ENCODE measurements at regions not wholly inside any gene's neighbourhood (a gene's known extent, or its start where the extent isn't known, plus 50 kb on each side); places are given as distances from the start of the nearest gene placed in this dataset.

- ChIA-PET POLR2A (no interaction called here), CTCF (no interaction called here)
- Histone ChIP-seq H3K27me3 (ENCODE audit: control insufficient read depth in 2 of 2, insufficient read depth in 2 of 2, low read length in 2 of 2) (no peaks in the 10 kb centered on the region), H3K4me3 (ENCODE audit: low read length) (no peak overlapping the region), H3K36me3 (ENCODE audit: control insufficient read depth in 2 of 3, insufficient read depth in 3 of 3, low read length in 3 of 3) (no peaks in the 10 kb centered on the region), H3K4me1 (ENCODE audit: control insufficient read depth in 2 of 2, insufficient read depth in 2 of 2, low read length in 2 of 2) (no peaks in the 10 kb centered on the region), H3K9me3 (ENCODE audit: control insufficient read depth in 2 of 3, low read length in 3 of 3) (no peaks in the 10 kb centered on the region), H3K27ac (ENCODE audit: low read depth, low read length) (no peak overlapping the region)
- H3K27me3 Mint-ChIP-seq: peaks cover 0 to 28% (median 9%) of the 10 kb centered on the region in 5 donors
- peaks cover 2 to 10% (median 5%) of the 10 kb centered on the region in 11 donors for H3K9me3 Mint-ChIP-seq
- H3K36me3 Mint-ChIP-seq: peaks cover 0 to 3% (median 0%) of the 10 kb centered on the region in 5 donors
- H3K4me1 Mint-ChIP-seq: peaks cover 0 to 6% (median 0%) of the 10 kb centered on the region in 7 donors
- no peak overlapping the region for H3K27ac Mint-ChIP-seq
- no peak overlapping the region for H3K4me3 Mint-ChIP-seq
- no peak for ATAC-seq
- no peak for DNase-seq
- intact Hi-C loops (cut with micrococcal nuclease): no loop called here
These were observed 112.3 kb upstream of the SMIM23 start for GRCh38 chr5:171673328-171673727.

DNA sequence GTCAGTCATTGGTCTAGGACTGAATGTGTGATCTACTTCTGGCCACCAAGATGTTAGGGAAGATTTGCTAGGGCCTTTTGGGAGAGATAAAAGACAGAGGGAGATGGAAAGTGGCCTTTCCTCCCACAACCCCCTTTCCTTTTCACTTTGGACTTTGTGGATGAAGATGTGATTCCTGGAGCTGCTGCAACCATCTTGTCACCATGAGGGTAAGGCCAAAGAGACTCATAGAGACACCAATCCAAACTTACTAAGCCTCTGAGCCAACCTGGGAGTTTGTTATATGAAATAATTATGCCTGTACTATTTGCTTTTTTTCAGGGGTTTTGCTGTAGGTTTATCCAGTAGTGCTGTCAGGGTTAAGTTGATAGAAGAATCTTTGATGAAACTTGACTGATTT lies 111.8 kb upstream of the SMIM23 start:
- no peak overlapping the region for H3K4me3 ChIP-seq (ENCODE audit: low read length)
- Mint-ChIP-seq H3K27ac (no peak overlapping the region), H3K4me3 (no peak overlapping the region), H3K36me3 (peaks cover 0 to 3% (median 0%) of the 10 kb centered on the region in 5 donors), H3K9me3 (peaks cover 2 to 10% (median 5%) of the 10 kb centered on the region in 11 donors), H3K27me3 (peaks cover 0 to 28% (median 9%) of the 10 kb centered on the region in 5 donors), H3K4me1 (peaks cover 0 to 6% (median 0%) of the 10 kb centered on the region in 7 donors)
- ATAC-seq: no peak
- CTCF ChIA-PET: no interaction called here
- H3K27ac ChIP-seq (ENCODE audit: low read depth, low read length): no peak overlapping the region
- H3K4me1 ChIP-seq (ENCODE audit: control insufficient read depth in 2 of 2, insufficient read depth in 2 of 2, low read length in 2 of 2): no peaks in the 10 kb centered on the region
- H3K27me3 ChIP-seq (ENCODE audit: control insufficient read depth in 2 of 2, insufficient read depth in 2 of 2, low read length in 2 of 2): no peaks in the 10 kb centered on the region
- no peak for DNase-seq
- H3K9me3 ChIP-seq (ENCODE audit: control insufficient read depth in 2 of 3, low read length in 3 of 3): no peaks in the 10 kb centered on the region
- intact Hi-C loops (cut with micrococcal nuclease): no loop called here
- H3K36me3 ChIP-seq (ENCODE audit: control insufficient read depth in 2 of 3, insufficient read depth in 3 of 3, low read length in 3 of 3): no peaks in the 10 kb centered on the region
- POLR2A ChIA-PET: no interaction called here

GRCh38 chr5:171675511-171675910 lies 110.1 kb upstream of the SMIM23 start:
- ChIA-PET CTCF (no interaction called here), POLR2A (no interaction called here)
- H3K27ac ChIP-seq (ENCODE audit: low read depth, low read length): no peak overlapping the region
- no peaks in the 10 kb centered on the region for H3K4me1 ChIP-seq (ENCODE audit: control insufficient read depth in 2 of 2, insufficient read depth in 2 of 2, low read length in 2 of 2)
- H3K27me3 ChIP-seq (ENCODE audit: control insufficient read depth in 2 of 2, insufficient read depth in 2 of 2, low read length in 2 of 2): no peaks in the 10 kb centered on the region
- H3K9me3 Mint-ChIP-seq: peaks cover 2 to 10% (median 5%) of the 10 kb centered on the region in 11 donors
- peaks cover 0 to 31% (median 14%) of the 10 kb centered on the region in 5 donors for H3K27me3 Mint-ChIP-seq
- H3K36me3 Mint-ChIP-seq: peaks cover 0 to 3% (median 0%) of the 10 kb centered on the region in 5 donors
- H3K4me3 ChIP-seq (ENCODE audit: low read length): no peak overlapping the region
- H3K36me3 ChIP-seq (ENCODE audit: control insufficient read depth in 2 of 3, insufficient read depth in 3 of 3, low read length in 3 of 3): no peaks in the 10 kb centered on the region
- intact Hi-C loops (cut with micrococcal nuclease): no loop called here
- H3K4me1 Mint-ChIP-seq: peaks cover 0 to 6% (median 0%) of the 10 kb centered on the region in 7 donors
- no peak for ATAC-seq
- no peaks in the 10 kb centered on the region for H3K9me3 ChIP-seq (ENCODE audit: control insufficient read depth in 2 of 3, low read length in 3 of 3)
- H3K27ac Mint-ChIP-seq: no peak overlapping the region
- no peak overlapping the region for H3K4me3 Mint-ChIP-seq
- DNase-seq: no peak

GRCh38 chr5:171676286-171676944 lies 109.2 kb upstream of the SMIM23 start:
- DNase-seq (no peak), ATAC-seq (peak; percentile 79)
- no peak overlapping the region for H3K4me3 ChIP-seq (ENCODE audit: low read length)
- H3K9me3 ChIP-seq (ENCODE audit: control insufficient read depth in 2 of 3, low read length in 3 of 3): no peaks in the 10 kb centered on the region
- Mint-ChIP-seq H3K4me1 (peaks cover 0 to 6% (median 0%) of the 10 kb centered on the region in 7 donors), H3K4me3 (no peak overlapping the region), H3K36me3 (peaks cover 0 to 3% (median 0%) of the 10 kb centered on the region in 5 donors), H3K27me3 (peaks cover 0 to 39% (median 14%) of the 10 kb centered on the region in 5 donors), H3K27ac (no peak overlapping the region), H3K9me3 (peaks cover 2 to 10% (median 5%) of the 10 kb centered on the region in 11 donors)
- ChIA-PET POLR2A (no interaction called here), CTCF (no interaction called here)
- intact Hi-C loops (cut with micrococcal nuclease): no loop called here
- no peak overlapping the region for H3K27ac ChIP-seq (ENCODE audit: low read depth, low read length)
- H3K27me3 ChIP-seq (ENCODE audit: control insufficient read depth in 2 of 2, insufficient read depth in 2 of 2, low read length in 2 of 2): no peaks in the 10 kb centered on the region
- H3K4me1 ChIP-seq (ENCODE audit: control insufficient read depth in 2 of 2, insufficient read depth in 2 of 2, low read length in 2 of 2): no peaks in the 10 kb centered on the region
- no peaks in the 10 kb centered on the region for H3K36me3 ChIP-seq (ENCODE audit: control insufficient read depth in 2 of 3, insufficient read depth in 3 of 3, low read length in 3 of 3)

DNA sequence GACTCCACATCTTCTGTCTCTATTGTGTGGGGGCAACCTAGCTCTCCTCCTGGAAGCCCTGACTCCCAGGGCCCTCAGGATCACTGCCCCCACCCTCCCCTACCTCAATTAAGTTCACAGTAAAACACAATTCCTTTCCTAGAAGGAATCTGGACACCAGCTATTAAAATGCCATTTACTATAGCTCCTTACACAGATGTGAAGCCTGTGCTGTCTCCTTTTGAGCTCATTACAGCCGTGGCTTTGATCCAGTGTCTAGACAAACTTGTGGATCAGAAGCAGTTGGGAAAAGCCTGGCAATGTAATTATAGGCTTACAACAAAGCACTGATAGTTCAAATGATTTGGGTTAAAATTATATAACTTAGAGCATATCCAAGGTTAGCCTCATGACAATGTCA lies 107.0 kb upstream of the SMIM23 start:
- ChIA-PET POLR2A (no interaction called here), CTCF (no interaction called here)
- no peak for DNase-seq
- H3K9me3 Mint-ChIP-seq: peaks cover under 1 to 8% (median 4%) of the 10 kb centered on the region in 11 donors
- no peak overlapping the region for H3K27ac Mint-ChIP-seq
- ATAC-seq: no peak
- H3K36me3 Mint-ChIP-seq: peaks cover 0 to 2% (median 0%) of the 10 kb centered on the region in 5 donors
- no peak overlapping the region for H3K27ac ChIP-seq (ENCODE audit: low read depth, low read length)
- H3K4me3 Mint-ChIP-seq: no peak overlapping the region
- peaks cover 0 to 6% (median 0%) of the 10 kb centered on the region in 7 donors for H3K4me1 Mint-ChIP-seq
- intact Hi-C loops (cut with micrococcal nuclease): no loop called here
- no peaks in the 10 kb centered on the region for H3K27me3 ChIP-seq (ENCODE audit: control insufficient read depth in 2 of 2, insufficient read depth in 2 of 2, low read length in 2 of 2)
- no peak overlapping the region for H3K4me3 ChIP-seq (ENCODE audit: low read length)
- no peaks in the 10 kb centered on the region for H3K36me3 ChIP-seq (ENCODE audit: control insufficient read depth in 2 of 3, insufficient read depth in 3 of 3, low read length in 3 of 3)
- peaks cover 2 to 48% (median 34%) of the 10 kb centered on the region in 5 donors for H3K27me3 Mint-ChIP-seq
- no peaks in the 10 kb centered on the region for H3K4me1 ChIP-seq (ENCODE audit: control insufficient read depth in 2 of 2, insufficient read depth in 2 of 2, low read length in 2 of 2)
- H3K9me3 ChIP-seq (ENCODE audit: control insufficient read depth in 2 of 3, low read length in 3 of 3): no peaks in the 10 kb centered on the region

DNA sequence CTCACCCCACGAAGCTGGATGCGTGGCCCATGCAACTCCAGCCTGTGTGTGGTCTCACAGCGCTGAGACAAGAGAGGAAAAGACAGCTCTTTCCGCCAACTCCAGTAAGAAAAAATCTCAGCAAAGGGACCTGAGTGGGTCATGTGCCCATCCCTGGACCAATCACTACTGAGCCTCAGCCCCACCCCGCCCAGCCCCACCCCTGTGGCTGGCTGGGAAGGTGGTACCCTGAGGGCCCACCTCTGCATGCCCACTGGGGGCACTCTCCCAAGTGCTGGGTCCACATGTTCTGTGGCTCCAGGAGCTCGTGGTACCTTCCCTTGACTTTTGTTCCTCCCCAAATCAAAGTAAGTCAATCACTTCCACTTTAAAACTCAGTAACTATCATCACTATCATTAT lies 105.1 kb upstream of the SMIM23 start:
- Mint-ChIP-seq H3K9me3 (peaks cover 0 to 3% (median 0%) of the 10 kb centered on the region in 11 donors), H3K36me3 (no peaks in the 10 kb centered on the region), H3K27ac (no peak overlapping the region), H3K27me3 (peaks cover 2 to 39% (median 31%) of the 10 kb centered on the region in 5 donors), H3K4me1 (peaks cover 0 to 4% (median 0%) of the 10 kb centered on the region in 7 donors), H3K4me3 (no peak overlapping the region)
- ATAC-seq (no peak), DNase-seq (no peak)
- ChIA-PET CTCF (no interaction called here), POLR2A (no interaction called here)
- Histone ChIP-seq H3K4me3 (ENCODE audit: low read length) (no peak overlapping the region), H3K9me3 (ENCODE audit: control insufficient read depth in 2 of 3, low read length in 3 of 3) (no peaks in the 10 kb centered on the region), H3K27ac (ENCODE audit: low read depth, low read length) (no peak overlapping the region), H3K4me1 (ENCODE audit: control insufficient read depth in 2 of 2, insufficient read depth in 2 of 2, low read length in 2 of 2) (no peaks in the 10 kb centered on the region), H3K36me3 (ENCODE audit: control insufficient read depth in 2 of 3, insufficient read depth in 3 of 3, low read length in 3 of 3) (no peaks in the 10 kb centered on the region), H3K27me3 (ENCODE audit: control insufficient read depth in 2 of 2, insufficient read depth in 2 of 2, low read length in 2 of 2) (no peaks in the 10 kb centered on the region)
- intact Hi-C loops (cut with micrococcal nuclease): no loop called here

GRCh38 chr5:171681061-171681460 lies 104.6 kb upstream of the SMIM23 start:
- Histone ChIP-seq H3K36me3 (ENCODE audit: control insufficient read depth in 2 of 3, insufficient read depth in 3 of 3, low read length in 3 of 3) (no peaks in the 10 kb centered on the region), H3K9me3 (ENCODE audit: control insufficient read depth in 2 of 3, low read length in 3 of 3) (no peaks in the 10 kb centered on the region), H3K4me3 (ENCODE audit: low read length) (no peak overlapping the region), H3K4me1 (ENCODE audit: control insufficient read depth in 2 of 2, insufficient read depth in 2 of 2, low read length in 2 of 2) (no peaks in the 10 kb centered on the region), H3K27ac (ENCODE audit: low read depth, low read length) (no peak overlapping the region), H3K27me3 (ENCODE audit: control insufficient read depth in 2 of 2, insufficient read depth in 2 of 2, low read length in 2 of 2) (no peaks in the 10 kb centered on the region)
- Mint-ChIP-seq H3K27me3 (peaks cover 2 to 38% (median 30%) of the 10 kb centered on the region in 5 donors), H3K27ac (no peak overlapping the region), H3K36me3 (no peaks in the 10 kb centered on the region), H3K9me3 (peaks cover 0 to 3% (median 0%) of the 10 kb centered on the region in 11 donors), H3K4me1 (peaks cover 0 to 4% (median 0%) of the 10 kb centered on the region in 7 donors), H3K4me3 (no peak overlapping the region)
- ChIA-PET CTCF (no interaction called here), POLR2A (no interaction called here)
- intact Hi-C loops (cut with micrococcal nuclease): no loop called here
- DNase-seq (no peak), ATAC-seq (no peak)
